PC-9 (cell line): ENCODE measurements at regions not wholly inside any gene's neighbourhood (a gene's known extent, or its start where the extent isn't known, plus 50 kb on each side); places are given as distances from the start of the nearest gene placed in this dataset.

Source experiments
- EZH2 ChIP-seq: fragments of 200-600 bp; sonication (generic); IDR thresholded peaks from 2 replicates; pipeline ENCODE4 v1.8.0; 2017; ENCODE audit warnings: antibody characterized with exemption, low read depth
- TF ChIP-seq, protein P1 (sequence below): fragments of 200-600 bp; sonication (generic); conservative IDR thresholded peaks from 2 replicates; pipeline ENCODE4 v1.6.1; 2017; ENCODE audit warnings: mixed run types, antibody characterized with exemption, mild to moderate bottlenecking, moderate library complexity

DNA sequence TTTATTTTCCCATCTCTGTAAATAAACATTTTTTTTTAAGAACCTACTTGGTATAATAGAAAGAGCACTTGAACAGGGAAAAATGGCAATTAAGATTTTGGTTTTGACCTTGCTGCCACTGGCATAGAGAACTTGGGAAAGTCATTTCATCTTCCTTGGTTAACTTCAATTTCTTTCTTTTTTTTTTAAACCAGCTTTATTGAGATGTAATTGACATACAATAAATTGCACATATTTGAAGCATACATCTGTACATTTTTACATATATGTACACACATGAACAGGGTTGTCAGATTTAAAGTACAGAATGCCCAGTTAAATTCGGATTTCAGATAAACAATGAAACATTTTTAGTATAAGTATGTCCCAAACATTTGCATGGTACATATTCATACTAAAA, 103.0 kb upstream of the RAPGEF2 start:
- TF ChIP-seq, protein P1, sequence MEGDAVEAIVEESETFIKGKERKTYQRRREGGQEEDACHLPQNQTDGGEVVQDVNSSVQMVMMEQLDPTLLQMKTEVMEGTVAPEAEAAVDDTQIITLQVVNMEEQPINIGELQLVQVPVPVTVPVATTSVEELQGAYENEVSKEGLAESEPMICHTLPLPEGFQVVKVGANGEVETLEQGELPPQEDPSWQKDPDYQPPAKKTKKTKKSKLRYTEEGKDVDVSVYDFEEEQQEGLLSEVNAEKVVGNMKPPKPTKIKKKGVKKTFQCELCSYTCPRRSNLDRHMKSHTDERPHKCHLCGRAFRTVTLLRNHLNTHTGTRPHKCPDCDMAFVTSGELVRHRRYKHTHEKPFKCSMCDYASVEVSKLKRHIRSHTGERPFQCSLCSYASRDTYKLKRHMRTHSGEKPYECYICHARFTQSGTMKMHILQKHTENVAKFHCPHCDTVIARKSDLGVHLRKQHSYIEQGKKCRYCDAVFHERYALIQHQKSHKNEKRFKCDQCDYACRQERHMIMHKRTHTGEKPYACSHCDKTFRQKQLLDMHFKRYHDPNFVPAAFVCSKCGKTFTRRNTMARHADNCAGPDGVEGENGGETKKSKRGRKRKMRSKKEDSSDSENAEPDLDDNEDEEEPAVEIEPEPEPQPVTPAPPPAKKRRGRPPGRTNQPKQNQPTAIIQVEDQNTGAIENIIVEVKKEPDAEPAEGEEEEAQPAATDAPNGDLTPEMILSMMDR: no peak
- TF ChIP-seq EZH2: no peak
